ENCODE measurements at regions not wholly inside any gene's neighbourhood (a gene's known extent, or its start where the extent isn't known, plus 50 kb on each side); places are given as distances from the start of the nearest gene placed in this dataset.

- TF ChIP-seq ZNF701 (tag by site-specific recombination; IDR thresholded peaks at IDR 0.05) (no peak), ZNF501 (tag by site-specific recombination; IDR thresholded peaks at IDR 0.05) (no peak), ZNF777 (tag by site-specific recombination; IDR thresholded peaks at IDR 0.05; ENCODE audit: borderline replicate concordance) (no peak), ZNF600 (tag by site-specific recombination; IDR thresholded peaks at IDR 0.05) (no peak), MYNN (tag by site-specific recombination; IDR thresholded peaks at IDR 0.05; ENCODE audit: borderline replicate concordance) (no peak), ZSCAN18 (tag by site-specific recombination; IDR thresholded peaks at IDR 0.05) (no peak), ZNF169 (tag by site-specific recombination; IDR thresholded peaks at IDR 0.05) (no peak), ZNF785 (tag by site-specific recombination; IDR thresholded peaks at IDR 0.05) (no peak), CTCF (tag by site-specific recombination; IDR thresholded peaks at IDR 0.05) (no peak), ZNF211 (tag by site-specific recombination; IDR thresholded peaks at IDR 0.05; ENCODE audit: low read depth) (no peak), YY1 (tag by site-specific recombination; IDR thresholded peaks at IDR 0.05) (no peak), ZBTB8A (tag by site-specific recombination; IDR thresholded peaks at IDR 0.05) (no peak)
- TF ChIP-seq, protein P1, sequence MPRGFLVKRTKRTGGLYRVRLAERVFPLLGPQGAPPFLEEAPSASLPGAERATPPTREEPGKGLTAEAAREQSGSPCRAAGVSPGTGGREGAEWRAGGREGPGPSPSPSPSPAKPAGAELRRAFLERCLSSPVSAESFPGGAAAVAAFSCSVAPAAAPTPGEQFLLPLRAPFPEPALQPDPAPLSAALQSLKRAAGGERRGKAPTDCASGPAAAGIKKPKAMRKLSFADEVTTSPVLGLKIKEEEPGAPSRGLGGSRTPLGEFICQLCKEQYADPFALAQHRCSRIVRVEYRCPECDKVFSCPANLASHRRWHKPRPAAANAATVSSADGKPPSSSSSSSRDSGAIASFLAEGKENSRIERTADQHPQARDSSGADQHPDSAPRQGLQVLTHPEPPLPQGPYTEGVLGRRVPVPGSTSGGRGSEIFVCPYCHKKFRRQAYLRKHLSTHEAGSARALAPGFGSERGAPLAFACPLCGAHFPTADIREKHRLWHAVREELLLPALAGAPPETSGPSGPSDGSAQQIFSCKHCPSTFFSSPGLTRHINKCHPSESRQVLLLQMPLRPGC (tag by site-specific recombination; IDR thresholded peaks at IDR 0.05) = no peak
These were observed 133.9 kb upstream of the ZNF618 start for GRCh38 chr9:113741886-113742854.
